HepG2 (cell line): ENCODE measurements at regions not wholly inside any gene's neighbourhood (a gene's known extent, or its start where the extent isn't known, plus 50 kb on each side); places are given as distances from the start of the nearest gene placed in this dataset.

Source experiments
- FOSL1 ChIP-seq: sonication (generic); formaldehyde crosslinking; IDR thresholded peaks from 2 replicates; pipeline ENCODE4 v1.9.0; 2021; ENCODE audit warnings: missing genetic modification reagents, borderline replicate concordance
- KLF16 ChIP-seq, 2 experiments: sonication (generic) in 1 of 2; formaldehyde crosslinking in 1 of 2; IDR thresholded peaks; 2 replicates each; pipeline versions ENCODE4 v1.6.1 to v1.8.0; 2016 to 2023; ENCODE audit warnings: missing genetic modification reagents in 2 of 2, missing compliant biosample characterization in 1 of 2
- RERE ChIP-seq: IDR thresholded peaks from 2 replicates; pipeline ENCODE4 v1.6.1; 2016; ENCODE audit warnings: low read depth, missing genetic modification reagents, missing compliant biosample characterization
- TRAFD1 ChIP-seq: sonication (generic); formaldehyde crosslinking; IDR thresholded peaks from 2 replicates; pipeline ENCODE4 v1.5.1; 2020; ENCODE audit warnings: missing genetic modification reagents, mild to moderate bottlenecking, borderline replicate concordance
- TRIM22 ChIP-seq: fragments of 450-650 bp; IDR thresholded peaks from 2 replicates; pipeline ENCODE4 v1.6.1; 2017
- XBP1 ChIP-seq: sonication (generic); formaldehyde crosslinking; IDR thresholded peaks from 2 replicates; pipeline ENCODE4 v1.5.0; 2020; ENCODE audit warnings: missing genetic modification reagents
- ZNF253 ChIP-seq: sonication (generic); formaldehyde crosslinking; IDR thresholded peaks from 2 replicates; pipeline ENCODE4 v1.8.0; 2022; ENCODE audit warnings: mild to moderate bottlenecking, missing genetic modification reagents, borderline replicate concordance
- ZNF280B ChIP-seq: sonication (generic); formaldehyde crosslinking; IDR thresholded peaks from 2 replicates; pipeline ENCODE4 v1.5.0; 2020; ENCODE audit warnings: missing genetic modification reagents, mild to moderate bottlenecking, borderline replicate concordance
- ZNF746 ChIP-seq: sonication (generic); formaldehyde crosslinking; IDR thresholded peaks from 2 replicates; pipeline ENCODE4 v1.8.0; 2022; ENCODE audit warnings: mild to moderate bottlenecking, missing genetic modification reagents

- TF ChIP-seq ZNF280B = no peak
- no peak for TF ChIP-seq ZNF746 (CRISPR knock-in tag)
- TF ChIP-seq FOSL1 (CRISPR knock-in tag) = no peak
- TF ChIP-seq KLF16 (CRISPR knock-in tag; IDR thresholded peaks at IDR 0.05) = no peak
- TF ChIP-seq TRAFD1 (CRISPR knock-in tag) = no peak
- TF ChIP-seq ZNF253 = no peak
- no peak for TF ChIP-seq RERE
- no peak for TF ChIP-seq TRIM22
- no peak for TF ChIP-seq XBP1 (CRISPR knock-in tag)
Measured at GRCh38 chr2:163191372-163191771, 352.8 kb upstream of the KCNH7 start (continued).
